Spleen (tissue), 11 donors: ENCODE measurements at regions not wholly inside any gene's neighbourhood (a gene's known extent, or its start where the extent isn't known, plus 50 kb on each side); places are given as distances from the start of the nearest gene placed in this dataset.
"Not testable (repeated sequence)": the region's sequence is repeated elsewhere in the genome, so short reads cannot be mapped to it uniquely, and the experiment has no call there.

Experiments
- DNase-seq: peaks from one replicate; pipeline ENCODE4 v3.0.0-alpha.2; 2020
- H3K27ac ChIP-seq, 8 donors: fragments of 200-600 bp; sonication (generic) in 7 of 8; 1 replicate in 4 of 8; 2 replicates in 4 of 8; pipeline versions ENCODE4 v1.5.0 to v1.8.0; 2016 to 2021; ENCODE audit warnings: inconsistent platforms in 4 of 8, mild to moderate bottlenecking in 4 of 8, moderate library complexity in 1 of 8
- H3K27me3 ChIP-seq, 7 donors: fragments of 200-600 bp; sonication (generic) in 6 of 7; replicated peaks in 1 of 7; 1 replicate in 4 of 7; 2 replicates in 3 of 7; pipeline versions ENCODE4 v1.5.0 to v1.8.0; 2016 to 2021; ENCODE audit warnings: inconsistent platforms in 3 of 7, mild to moderate bottlenecking in 1 of 7
- H3K36me3 ChIP-seq, 6 donors: fragments of 200-600 bp; sonication (generic) in 5 of 6; 1 replicate in 4 of 6; 2 replicates in 2 of 6; pipeline versions ENCODE4 v1.5.0 to v1.8.0; 2016 to 2021; ENCODE audit warnings: inconsistent platforms in 2 of 6
- H3K4me1 ChIP-seq, 6 donors: fragments of 200-600 bp; sonication (generic) in 5 of 6; 1 replicate in 3 of 6; 2 replicates in 3 of 6; pipeline versions ENCODE4 v1.5.0 to v1.8.0; 2016 to 2021; ENCODE audit warnings: inconsistent platforms in 3 of 6
- H3K4me3 ChIP-seq, 8 donors: fragments of 200-600 bp; sonication (generic) in 7 of 8; 1 replicate in 4 of 8; 2 replicates in 4 of 8; pipeline versions ENCODE4 v1.5.0 to v1.8.0; 2016 to 2021; ENCODE audit warnings: inconsistent platforms in 4 of 8, mild to moderate bottlenecking in 4 of 8, moderate library complexity in 2 of 8
- H3K9me3 ChIP-seq, 8 donors: fragments of 200-600 bp; sonication (generic) in 7 of 8; 1 replicate in 4 of 8; 2 replicates in 4 of 8; pipeline versions ENCODE4 v1.5.0 to v1.8.0; 2016 to 2021; ENCODE audit warnings: inconsistent platforms in 4 of 8
- CTCF ChIP-seq, 11 experiments: fragments of 200-600 bp in 7 of 11; fragments of 450-650 bp in 4 of 11; sonication (generic) in 4 of 11; IDR thresholded peaks in 8 of 11; conservative IDR thresholded peaks in 3 of 11; 1 replicate in 7 of 11; 2 replicates in 4 of 11; pipeline versions ENCODE4 v1.4.0 to v1.8.0; 2016 to 2021; ENCODE audit warnings: antibody characterized with exemption in 11 of 11, inconsistent platforms in 4 of 11, mild to moderate bottlenecking in 1 of 11
- POLR2A ChIP-seq, 3 donors: fragments of 450-650 bp; IDR thresholded peaks; one replicate each; pipeline ENCODE4 v1.5.1; 2017; ENCODE audit warnings: antibody characterized with exemption in 3 of 3, mild to moderate bottlenecking in 1 of 3
- POLR2AphosphoS5 ChIP-seq, 3 donors: sonication (generic); formaldehyde crosslinking; IDR thresholded peaks; one replicate each; pipeline ENCODE4 v1.5.1; 2017; ENCODE audit warnings: antibody characterized with exemption in 3 of 3
- WGBS, 5 donors: extraction: QIAGEN DNeasy Blood & Tissue Kit in 3 of 5; methylation state at CpG; one replicate each; pipeline versions ENCODE4 v1.1.5 to v1.1.7; 2013 to 2018; 5-methylcytosine and 5-hydroxymethylcytosine counted together
- intact Hi-C: fragments of 100-400 bp; cut with DNase I; formaldehyde crosslinking; loops from one replicate; pipeline ENCODE4 v1.15.0; 2023; ENCODE audit warnings: low total_unique reads
- donor health status: healthy with polysubstance abuse.
- donor health status: DM: no; HTN: no; CAD: no; lungs with moderate emphysema.
- donor health status: DM: no; HTN: no; CAD: no.
- donor health status: Bipolar disorder and iron deficiency.
- donor health status: healthy.
- donor health status: DM: no; HTN: no; CAD: no.
- donor health status: DM: yes; HTN: yes; CAD: no.

- WGBS, 5 donors = 85 to 93% (median 90%) methylated on average over 5 of the region's 5 CpGs
- TF ChIP-seq CTCF (IDR thresholded peaks at IDR 0.05 in 8 of 11, conservative IDR thresholded peaks at IDR 0.05 in 3 of 11) (no peak), POLR2A (IDR thresholded peaks at IDR 0.05) (no peak), POLR2AphosphoS5 (IDR thresholded peaks at IDR 0.05) (no peak)
- Histone ChIP-seq H3K4me1 (no peaks in the 10 kb centered on the region), H3K36me3 (no peaks in the 10 kb centered on the region), H3K27ac (no peak overlapping the region), H3K9me3 (peaks cover 0 to 3% (median 0%) of the 10 kb centered on the region in 8 donors), H3K4me3 (no peak overlapping the region), H3K27me3 (no peaks in the 10 kb centered on the region)
- no peak for DNase-seq
- intact Hi-C loops = no loop called here
These were observed 256.6 kb downstream of the VAPA start for GRCh38 chr18:10170375-10170774.

- H3K9me3 ChIP-seq, H3K36me3 ChIP-seq, H3K27me3 ChIP-seq, H3K27ac ChIP-seq, H3K4me3 ChIP-seq, DNase-seq, H3K4me1 ChIP-seq, intact Hi-C loops: not testable (repeated sequence)
- WGBS, 5 donors = 46 to 55% (median 52%) methylated on average over 2 of the region's 2 CpGs
These were observed 261.5 kb downstream of the VAPA start for GRCh38 chr18:10175333-10175732.

- 35 to 68% (median 59%) methylated on average over 6 of the region's 6 CpGs for WGBS, 5 donors
- DNase-seq, intact Hi-C loops, H3K4me1 ChIP-seq, H3K36me3 ChIP-seq, H3K27ac ChIP-seq, H3K9me3 ChIP-seq, H3K4me3 ChIP-seq, H3K27me3 ChIP-seq: not testable (repeated sequence)
These were observed 265.5 kb downstream of the VAPA start for GRCh38 chr18:10179326-10179725.

- WGBS, 5 donors = 86 to 93% (median 89%) methylated on average over 11 of the region's 11 CpGs
These were observed 268.3 kb downstream of the VAPA start for GRCh38 chr18:10182009-10182624.

GRCh38 chr18:10184776-10185175 is 269.7 kb upstream of the APCDD1 start:
- Histone ChIP-seq H3K4me3 (no peak overlapping the region), H3K9me3 (peaks cover 0 to 7% (median 0%) of the 10 kb centered on the region in 8 donors), H3K27me3 (no peaks in the 10 kb centered on the region), H3K4me1 (no peaks in the 10 kb centered on the region), H3K27ac (no peak overlapping the region), H3K36me3 (no peaks in the 10 kb centered on the region)
- TF ChIP-seq CTCF (IDR thresholded peaks at IDR 0.05 in 8 of 11, conservative IDR thresholded peaks at IDR 0.05 in 3 of 11) = no peak
- TF ChIP-seq POLR2AphosphoS5 (IDR thresholded peaks at IDR 0.05) = no peak
- TF ChIP-seq POLR2A (IDR thresholded peaks at IDR 0.05) = no peak
- WGBS, 5 donors = 69 to 88% (median 78%) methylated on average over 3 of the region's 3 CpGs
- DNase-seq = no peak
- intact Hi-C loops = no loop called here

More at GRCh38 chr18:10182009-10182624, 268.3 kb downstream of the VAPA start:
- no peak for DNase-seq
- no peaks in the 10 kb centered on the region for H3K4me1 ChIP-seq
- no peaks in the 10 kb centered on the region for H3K27me3 ChIP-seq
- H3K4me3 ChIP-seq = no peak overlapping the region
- no peaks in the 10 kb centered on the region for H3K36me3 ChIP-seq
- H3K9me3 ChIP-seq = peaks cover 0 to 7% (median 0%) of the 10 kb centered on the region in 8 donors
- TF ChIP-seq CTCF (IDR thresholded peaks at IDR 0.05 in 8 of 11, conservative IDR thresholded peaks at IDR 0.05 in 3 of 11) (no peak), POLR2AphosphoS5 (IDR thresholded peaks at IDR 0.05) (no peak), POLR2A (IDR thresholded peaks at IDR 0.05) (no peak)
- H3K27ac ChIP-seq = no peak overlapping the region
- intact Hi-C loops = no loop called here
